Chondrocyte (in vitro differentiated cells): ENCODE measurements at regions not wholly inside any gene's neighbourhood (a gene's known extent, or its start where the extent isn't known, plus 50 kb on each side); places are given as distances from the start of the nearest gene placed in this dataset.

Source experiments
- DNase-seq: peaks from one replicate; pipeline ENCODE4 v3.0.0; 2021; ENCODE audit warnings: mixed read lengths, low spot score
- H3K27ac Mint-ChIP-seq: one replicate; pipeline ENCODE4 v1.8.0; 2021; ENCODE audit warnings: mild to moderate bottlenecking, moderate library complexity, mixed read lengths; ENCODE audit not compliant: unreplicated experiment
- H3K27me3 Mint-ChIP-seq: 2 replicates; pipeline ENCODE4 v1.8.0; 2021; ENCODE audit warnings: low read depth, mixed read lengths
- H3K36me3 Mint-ChIP-seq: 2 replicates; pipeline ENCODE4 v1.8.0; 2021; ENCODE audit warnings: low read depth, mixed read lengths
- H3K4me1 Mint-ChIP-seq: 2 replicates; pipeline ENCODE4 v1.8.0; 2021; ENCODE audit warnings: low read depth, mild to moderate bottlenecking, mixed read lengths
- H3K4me3 Mint-ChIP-seq: one replicate; pipeline ENCODE4 v1.8.0; 2021; ENCODE audit warnings: mild to moderate bottlenecking, moderate library complexity, mixed read lengths; ENCODE audit not compliant: unreplicated experiment
- H3K9me3 Mint-ChIP-seq: 2 replicates; pipeline ENCODE4 v1.8.0; 2021; ENCODE audit warnings: low read depth, mixed read lengths
- CTCF ChIP-seq: fragments of 200-600 bp; sonication (generic); IDR thresholded peaks from 2 replicates; pipeline ENCODE4 v1.5.0; 2021; ENCODE audit warnings: antibody characterized with exemption, mild to moderate bottlenecking, moderate library complexity

GRCh38 chr14:89495718-89496117 lies 78.7 kb upstream of the FOXN3 start:
- H3K27ac Mint-ChIP-seq = no peak overlapping the region
- TF ChIP-seq CTCF = no peak
- no peak overlapping the region for H3K4me3 Mint-ChIP-seq
- H3K36me3 Mint-ChIP-seq = peaks cover 3% of the 10 kb centered on the region
- no peaks in the 10 kb centered on the region for H3K9me3 Mint-ChIP-seq
- DNase-seq = no peak
- H3K4me1 Mint-ChIP-seq = peaks cover 37% of the 10 kb centered on the region
- no peaks in the 10 kb centered on the region for H3K27me3 Mint-ChIP-seq

GRCh38 chr14:89493877-89494634 lies 77.0 kb upstream of the FOXN3 start:
- no peak for TF ChIP-seq CTCF
- H3K4me3 Mint-ChIP-seq = no peak overlapping the region
- peaks cover 48% of the 10 kb centered on the region for H3K4me1 Mint-ChIP-seq
- H3K9me3 Mint-ChIP-seq = no peaks in the 10 kb centered on the region
- H3K36me3 Mint-ChIP-seq = no peaks in the 10 kb centered on the region
- H3K27me3 Mint-ChIP-seq = no peaks in the 10 kb centered on the region
- no peak overlapping the region for H3K27ac Mint-ChIP-seq
- DNase-seq = no peak

DNA sequence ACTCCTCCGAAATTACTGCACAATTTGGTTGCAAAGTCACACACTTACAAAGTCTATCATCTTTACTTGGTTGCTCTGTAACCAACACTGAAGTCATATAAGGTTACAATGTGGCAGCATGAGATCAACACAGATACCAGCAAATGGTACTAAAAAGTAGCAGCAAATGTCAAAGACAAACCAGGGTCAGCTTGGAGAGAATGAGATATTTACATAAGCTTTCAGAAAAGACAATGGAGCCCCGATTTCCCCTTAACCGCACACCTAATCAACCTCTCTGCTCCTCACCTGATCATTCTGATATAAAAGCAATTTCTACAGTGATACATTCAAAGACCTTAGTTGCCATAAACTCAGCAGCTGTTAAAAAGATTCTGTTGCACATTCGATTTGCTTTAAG lies 76.4 kb upstream of the FOXN3 start:
- no peak for TF ChIP-seq CTCF
- Mint-ChIP-seq H3K36me3 (no peaks in the 10 kb centered on the region), H3K4me1 (peaks cover 53% of the 10 kb centered on the region), H3K9me3 (no peaks in the 10 kb centered on the region), H3K27me3 (no peaks in the 10 kb centered on the region), H3K27ac (no peak overlapping the region), H3K4me3 (no peak overlapping the region)
- no peak for DNase-seq

DNA sequence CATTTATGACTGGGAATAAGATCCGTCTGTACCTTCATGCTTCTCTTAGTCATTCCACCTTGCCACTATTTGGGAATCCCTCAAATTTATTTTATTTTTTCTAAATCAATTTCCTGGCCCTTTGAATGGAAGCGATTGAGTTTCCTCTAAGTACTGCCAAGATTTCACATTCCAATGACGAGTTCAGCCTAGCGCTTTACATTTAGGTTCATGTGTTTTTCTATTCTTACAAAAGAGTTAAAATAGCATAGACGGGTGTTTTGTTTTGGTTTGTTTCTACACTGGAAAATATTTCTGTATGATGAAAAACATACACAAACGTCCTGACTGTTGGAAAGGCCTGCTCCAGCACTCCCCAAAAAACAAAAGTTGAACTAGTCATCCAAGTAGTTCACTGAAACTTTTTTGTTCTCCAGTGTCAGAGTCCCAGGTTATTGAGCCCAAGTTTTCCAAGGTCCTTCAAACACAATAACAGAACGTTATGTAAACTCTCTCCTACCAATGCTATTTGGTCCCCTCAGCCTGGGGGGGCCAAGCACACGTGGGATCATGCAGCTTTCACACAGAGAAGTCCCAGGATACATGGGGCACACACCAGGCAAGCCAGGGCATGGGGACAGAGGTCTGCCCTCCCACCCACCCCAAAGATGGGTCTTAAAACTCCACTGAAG lies 74.8 kb upstream of the FOXN3 start:
- TF ChIP-seq CTCF = no peak
- Mint-ChIP-seq H3K27ac (peak overlapping the region; percentile 75), H3K27me3 (no peaks in the 10 kb centered on the region), H3K9me3 (no peaks in the 10 kb centered on the region), H3K4me1 (peaks cover 59% of the 10 kb centered on the region), H3K4me3 (peak overlapping the region; percentile 2), H3K36me3 (no peaks in the 10 kb centered on the region)
- DNase-seq = no peak

DNA sequence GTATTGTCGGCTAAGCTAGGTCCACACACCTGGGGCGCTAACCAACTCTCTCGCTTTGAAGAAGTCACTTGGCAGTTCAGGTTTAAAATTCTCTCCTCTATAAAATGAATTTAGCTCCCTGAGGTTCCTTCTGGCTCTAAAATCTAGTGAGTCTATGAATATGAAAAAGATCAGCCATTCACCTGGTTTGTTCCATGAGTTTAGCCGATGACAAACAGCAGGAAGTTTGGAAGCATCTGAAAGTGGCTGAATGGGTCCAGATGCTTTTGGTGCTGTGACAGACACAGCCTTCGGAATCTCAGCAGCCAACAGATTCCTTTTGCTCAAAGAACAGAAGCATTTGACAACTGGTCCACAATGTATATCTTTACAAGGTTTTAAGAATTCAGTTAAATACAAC lies 73.4 kb upstream of the FOXN3 start:
- Mint-ChIP-seq H3K4me1 (peaks cover 56% of the 10 kb centered on the region), H3K9me3 (no peaks in the 10 kb centered on the region), H3K4me3 (no peak overlapping the region), H3K27me3 (no peaks in the 10 kb centered on the region), H3K27ac (peak overlapping the region; percentile 58), H3K36me3 (peaks cover 3% of the 10 kb centered on the region)
- no peak for DNase-seq
- no peak for TF ChIP-seq CTCF
